HL-60 (cell line): ENCODE measurements at regions not wholly inside any gene's neighbourhood (a gene's known extent, or its start where the extent isn't known, plus 50 kb on each side); places are given as distances from the start of the nearest gene placed in this dataset.

Experiments
- DNase-seq, 2 experiments: peaks; one replicate each; pipeline ENCODE4 v3.0.0-alpha.2; 2010 to 2020; ENCODE audit warnings: low read depth in 1 of 2, low spot score in 1 of 2
- H3K27ac ChIP-seq: fragments of 250-450 bp; sonication (Bioruptor Pico); replicated peaks from 2 replicates; pipeline ENCODE4 v1.5.1; 2020; ENCODE audit warnings: mild to moderate bottlenecking, moderate library complexity
- H3K27me3 ChIP-seq: fragments of 250-450 bp; sonication (Bioruptor Pico); 2 replicates; pipeline ENCODE4 v1.5.1; 2021; ENCODE audit warnings: mild to moderate bottlenecking, moderate library complexity; ENCODE audit not compliant: insufficient read depth, poor library complexity, severe bottlenecking
- H3K4me3 ChIP-seq: replicated peaks from 2 replicates; pipeline ENCODE4 v1.5.1; 2011; ENCODE audit warnings: mild to moderate bottlenecking, control low read depth, low read length; ENCODE audit not compliant: insufficient read depth
- CTCF ChIP-seq: IDR thresholded peaks from one replicate; pipeline ENCODE4 v1.5.1; 2011; ENCODE audit warnings: low read length, control low read depth, inconsistent platforms; ENCODE audit not compliant: insufficient read depth
- GABPA ChIP-seq: IDR thresholded peaks from 2 replicates; pipeline ENCODE4 v1.6.1; 2012; ENCODE audit warnings: low read depth
- POLR2AphosphoS5 ChIP-seq: IDR thresholded peaks from 2 replicates; pipeline ENCODE4 v1.6.1; 2012; ENCODE audit warnings: low read depth
- REST ChIP-seq: IDR thresholded peaks from 2 replicates; pipeline ENCODE4 v1.6.1; 2012; ENCODE audit warnings: low read depth; ENCODE audit not compliant: insufficient replicate concordance
- SPI1 ChIP-seq: IDR thresholded peaks from 2 replicates; pipeline ENCODE4 v1.6.1; 2012; ENCODE audit warnings: low read depth, mild to moderate bottlenecking, borderline replicate concordance

- H3K27ac ChIP-seq: no peak overlapping the region
- H3K4me3 ChIP-seq: no peak overlapping the region
- H3K27me3 ChIP-seq: no peaks in the 10 kb centered on the region
- no peak for TF ChIP-seq GABPA
- TF ChIP-seq SPI1: no peak
- DNase-seq: peak; percentile 5 to 49
These were observed 563.1 kb downstream of the TFAP2A start for GRCh38 chr6:9851541-9852380.

GRCh38 chr6:9851006-9851405, 563.9 kb downstream of the TFAP2A start:
- no peak for TF ChIP-seq SPI1
- TF ChIP-seq REST: no peak
- TF ChIP-seq GABPA: no peak
- TF ChIP-seq POLR2AphosphoS5: no peak
- TF ChIP-seq CTCF: no peak
- no peak for DNase-seq
- no peak overlapping the region for H3K4me3 ChIP-seq
- H3K27me3 ChIP-seq: no peaks in the 10 kb centered on the region
- no peak overlapping the region for H3K27ac ChIP-seq

GRCh38 chr6:9848094-9848493, 566.8 kb downstream of the TFAP2A start:
- H3K27me3 ChIP-seq: no peaks in the 10 kb centered on the region
- TF ChIP-seq POLR2AphosphoS5: no peak
- no peak for TF ChIP-seq REST
- no peak for TF ChIP-seq GABPA
- no peak for TF ChIP-seq CTCF
- no peak for TF ChIP-seq SPI1
- DNase-seq: no peak
- no peak overlapping the region for H3K27ac ChIP-seq
- no peak overlapping the region for H3K4me3 ChIP-seq

GRCh38 chr6:9841886-9842725, 572.8 kb downstream of the TFAP2A start:
- Histone ChIP-seq H3K4me3 (no peak overlapping the region), H3K27me3 (no peaks in the 10 kb centered on the region), H3K27ac (no peak overlapping the region)
- DNase-seq: no peak
- TF ChIP-seq SPI1: no peak
- TF ChIP-seq CTCF: no peak
